Cerebellar nuclear complex (tissue), 1 donor: ENCODE measurements at regions not wholly inside any gene's neighbourhood (a gene's known extent, or its start where the extent isn't known, plus 50 kb on each side); places are given as distances from the start of the nearest gene placed in this dataset.

ENCODE experiments used
- DNase-seq, 2 experiments: peaks; one replicate each; lab custom pipeline; 2025; lab: John Stamatoyannopoulos, UW

DNA sequence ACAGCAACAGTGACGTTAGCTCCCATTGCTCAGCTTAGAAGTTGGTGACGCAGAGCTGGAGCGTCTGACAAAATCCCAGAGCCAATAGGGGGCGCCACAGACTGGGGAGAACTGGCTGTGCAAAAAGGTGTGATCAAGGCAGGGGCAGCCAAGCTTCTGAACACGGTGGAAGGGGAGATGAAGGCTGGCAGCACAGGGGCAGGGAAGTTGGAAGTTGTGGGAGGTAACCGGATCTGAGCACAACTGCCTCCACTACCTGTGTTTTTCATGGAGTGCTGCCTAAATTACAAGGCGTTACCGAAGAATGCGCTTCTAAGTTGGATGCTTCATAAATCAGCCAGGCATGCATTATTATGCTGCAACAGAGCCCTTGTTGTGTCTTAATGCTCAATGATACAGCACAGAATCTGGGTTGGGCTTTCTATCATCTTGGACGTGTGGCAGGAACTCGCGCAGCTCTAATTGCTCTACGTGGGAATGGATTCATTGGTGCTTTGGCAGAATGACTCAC, 370.0 kb downstream of the SLC4A3 start:
- DNase-seq: no peak

DNA sequence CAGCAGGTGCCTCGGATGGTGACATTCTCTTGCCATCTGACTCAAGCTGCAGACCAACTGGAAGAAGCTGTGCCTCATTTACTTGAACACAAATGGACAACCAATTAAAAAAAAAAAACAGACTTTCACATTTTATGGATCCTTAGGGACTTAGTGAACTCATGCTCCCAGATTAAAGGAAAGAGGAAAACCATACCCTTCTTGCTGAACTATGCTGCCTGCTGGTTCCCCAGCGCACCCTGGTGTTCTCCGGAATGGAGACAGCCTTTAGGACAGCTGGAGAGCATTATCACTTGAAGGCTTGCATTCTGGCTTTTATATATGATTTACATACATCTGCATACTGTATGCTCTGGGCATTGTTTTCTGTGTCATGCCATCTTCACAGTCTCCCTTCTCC, 370.7 kb downstream of the SLC4A3 start:
- no peak for DNase-seq

DNA sequence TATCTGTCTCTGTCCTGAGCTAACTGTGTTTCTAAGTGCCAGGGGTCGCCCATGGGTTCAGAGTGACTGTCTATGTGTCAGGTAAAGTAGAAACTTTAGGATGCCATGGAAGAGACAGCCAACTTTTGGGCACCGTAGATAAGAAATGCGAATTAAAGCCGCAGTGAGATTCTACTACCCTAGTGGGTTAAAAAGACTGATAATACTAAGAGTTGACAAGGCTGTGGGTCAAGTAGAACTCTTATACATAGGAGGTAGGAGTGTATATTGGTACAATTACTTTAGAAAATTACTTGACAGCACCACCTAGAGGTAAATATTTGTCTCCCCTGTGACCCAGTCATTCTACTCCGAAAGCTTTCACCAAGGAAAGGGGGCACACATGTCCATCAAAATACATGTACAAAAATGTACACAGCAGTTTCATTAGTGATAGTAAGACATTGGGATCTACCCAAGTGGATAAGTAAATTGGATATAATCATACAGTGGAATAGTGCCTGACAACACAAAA, 371.3 kb downstream of the SLC4A3 start:
- DNase-seq: no peak

- DNase-seq: no peak
These were observed 372.6 kb downstream of the SLC4A3 start for GRCh38 chr2:220000080-220000479.

- no peak for DNase-seq
These were observed 373.2 kb downstream of the SLC4A3 start for GRCh38 chr2:220000586-220000985.

- no peak for DNase-seq
These were observed 374.3 kb downstream of the SLC4A3 start for GRCh38 chr2:220001751-220002150.

GRCh38 chr2:220002251-220002650, 374.8 kb downstream of the SLC4A3 start:
- DNase-seq: no peak

- DNase-seq: no peak
These were observed 375.3 kb downstream of the SLC4A3 start for GRCh38 chr2:220002699-220003098.

GRCh38 chr2:220005362-220005761, 377.9 kb downstream of the SLC4A3 start:
- no peak for DNase-seq

- DNase-seq: no peak
These were observed 378.8 kb downstream of the SLC4A3 start for GRCh38 chr2:220006152-220006621.

DNA sequence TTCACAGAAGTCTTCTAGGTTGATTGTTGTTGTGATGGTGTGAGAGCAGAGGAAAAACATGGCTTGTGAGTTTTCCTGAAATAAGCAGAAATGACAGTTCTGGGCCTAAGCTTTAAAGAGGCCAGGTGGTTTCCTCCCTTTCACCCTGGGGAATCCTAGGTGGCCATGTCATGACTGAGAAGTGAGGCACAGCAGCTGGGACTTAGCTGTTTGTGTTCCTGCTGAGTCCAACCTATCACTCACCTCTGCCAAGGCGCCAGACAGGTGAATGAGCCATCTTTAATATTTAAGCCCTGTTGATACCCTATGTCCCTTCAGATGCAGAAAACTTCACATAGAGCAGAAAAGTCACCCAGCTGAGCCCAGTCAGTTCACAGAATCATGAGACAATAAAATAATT, 384.4 kb downstream of the SLC4A3 start:
- DNase-seq: no peak

GRCh38 chr2:220014961-220015360, 387.5 kb downstream of the SLC4A3 start:
- DNase-seq: no peak

DNA sequence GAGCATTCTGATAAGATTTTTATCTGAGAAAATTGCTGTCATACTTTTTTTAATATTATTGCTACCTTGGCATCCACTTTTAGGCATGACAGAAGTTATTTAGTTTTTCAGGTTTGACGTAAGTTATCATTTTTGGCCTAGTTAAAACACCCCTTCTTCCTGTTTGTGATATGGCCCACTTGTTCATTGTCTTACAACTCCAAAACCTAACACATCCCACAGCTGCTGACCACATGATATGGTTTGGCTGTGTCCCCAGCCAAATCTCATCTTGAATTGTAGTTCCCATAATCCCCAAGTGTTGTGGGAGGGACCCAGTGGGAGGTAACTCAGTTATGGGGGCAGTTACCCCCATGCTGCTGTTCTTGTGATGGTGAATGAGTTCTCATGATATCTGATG, 388.1 kb downstream of the SLC4A3 start:
- no peak for DNase-seq

- DNase-seq: no peak
These were observed 397.8 kb downstream of the SLC4A3 start for GRCh38 chr2:220025207-220025606.

DNA sequence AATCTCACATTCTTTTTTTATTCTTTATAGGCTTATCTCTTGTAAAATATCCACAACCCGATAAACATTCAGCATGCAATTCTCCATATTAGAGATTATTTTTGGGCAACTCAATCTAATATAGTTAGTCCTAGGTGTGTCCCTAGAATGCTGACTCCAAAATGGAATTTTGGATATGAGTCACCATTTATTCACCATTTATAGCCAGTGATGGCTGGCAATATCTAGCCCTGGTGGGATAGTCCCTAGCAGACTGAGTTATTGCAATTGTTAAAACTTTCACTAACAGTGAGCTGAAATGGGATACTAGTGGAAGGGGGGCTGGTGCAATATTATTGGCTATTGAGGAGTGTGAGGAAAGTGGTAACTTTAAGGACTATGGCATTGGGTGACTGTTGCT, 401.6 kb downstream of the SLC4A3 start:
- no peak for DNase-seq

GRCh38 chr2:220033546-220033945, 406.1 kb downstream of the SLC4A3 start:
- no peak for DNase-seq

GRCh38 chr2:220034426-220035130, 407.1 kb downstream of the SLC4A3 start:
- no peak for DNase-seq

DNA sequence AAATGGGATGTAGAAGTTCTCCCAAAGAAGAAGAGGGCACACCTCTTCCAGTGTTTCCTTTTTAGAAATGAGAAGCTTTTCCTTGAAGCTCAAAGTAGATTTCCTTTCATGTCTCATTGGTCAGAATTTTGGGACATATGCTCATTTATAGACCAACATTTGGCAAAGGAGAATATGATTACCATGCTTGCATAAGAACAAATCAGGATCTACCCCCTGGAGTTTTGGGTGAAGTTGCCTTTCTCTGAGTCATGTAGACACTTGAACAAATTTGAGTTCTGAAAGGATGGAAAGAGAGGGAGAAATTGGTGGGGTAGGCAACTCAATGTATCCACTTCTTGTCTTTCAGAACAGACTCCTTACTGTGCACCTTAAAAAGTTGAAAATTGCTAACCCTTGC, 409.0 kb downstream of the SLC4A3 start:
- no peak for DNase-seq

DNA sequence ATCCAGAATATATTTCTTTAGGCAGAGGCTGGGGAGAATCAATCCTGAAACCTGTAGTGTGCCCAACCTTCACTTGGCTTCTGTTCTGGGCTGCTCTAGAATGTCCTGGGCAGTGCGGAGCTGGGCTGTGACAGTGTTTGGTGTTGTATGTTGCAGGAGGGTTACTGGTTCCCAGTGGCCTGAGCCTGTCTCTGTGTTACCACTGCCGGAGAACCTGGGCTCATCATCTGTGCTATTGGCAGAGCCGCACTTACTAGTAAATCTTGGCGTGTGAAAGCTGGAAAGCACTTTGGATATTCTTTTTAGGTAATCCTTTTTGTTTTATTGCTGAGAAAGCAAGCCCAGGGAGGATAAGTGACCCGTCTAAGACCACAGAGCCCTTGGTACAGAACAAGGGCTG, 412.9 kb downstream of the SLC4A3 start:
- no peak for DNase-seq

DNA sequence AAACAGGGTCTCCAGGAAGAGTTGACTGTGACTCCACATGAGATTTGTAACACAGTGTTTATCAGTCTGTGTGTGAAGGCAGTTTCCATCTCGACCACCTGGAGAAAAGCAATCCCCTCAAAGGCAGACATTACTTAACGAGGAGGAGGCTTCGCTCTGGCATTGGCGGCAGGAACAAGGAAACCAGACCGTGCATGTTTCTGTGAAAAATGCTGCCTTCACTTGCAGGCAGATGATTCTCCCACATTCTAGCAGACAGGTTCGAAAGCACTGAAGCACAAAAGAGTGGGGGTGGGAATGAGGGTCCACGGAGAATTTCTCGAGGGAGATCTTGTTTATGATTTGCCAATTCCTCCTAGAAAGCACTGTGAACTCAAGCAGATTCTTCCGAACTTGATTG, 414.0 kb downstream of the SLC4A3 start:
- no peak for DNase-seq

GRCh38 chr2:220043155-220043989, 415.9 kb downstream of the SLC4A3 start:
- DNase-seq: no peak

GRCh38 chr2:220043990-220044335, 416.5 kb downstream of the SLC4A3 start:
- no peak for DNase-seq

- no peak for DNase-seq
These were observed 417.0 kb downstream of the SLC4A3 start for GRCh38 chr2:220044383-220044782.
